SK-N-SH (cell line): ENCODE measurements at regions not wholly inside any gene's neighbourhood (a gene's known extent, or its start where the extent isn't known, plus 50 kb on each side); places are given as distances from the start of the nearest gene placed in this dataset.

Source experiments
- CTCF ChIA-PET: fragments of 300-600, 350-600 bp; formaldehyde crosslinking; extraction: SDS; loops from one replicate; lab custom pipeline; 2021; lab: Yijun Ruan, JAX
- POLR2A ChIA-PET: fragments of 350-600 bp; sonication (Branson Sonifier 250); formaldehyde crosslinking; extraction: SDS; loops from one replicate; lab custom pipeline; 2020; ENCODE audit warnings: antibody characterized with exemption, inconsistent platforms; lab: Yijun Ruan, JAX
- DNase-seq: peaks from one replicate; pipeline ENCODE4 v3.0.0; 2012
- H2AFZ ChIP-seq: fragments of 200-600 bp; sonication (generic); 2 replicates; pipeline ENCODE4 v1.8.1; 2016; ENCODE audit warnings: antibody characterized with exemption, mild to moderate bottlenecking, low read depth
- H3F3A ChIP-seq: fragments of 200-600 bp; sonication (generic); replicated peaks from 2 replicates; pipeline ENCODE3; 2016; ENCODE audit warnings: antibody characterized with exemption, mild to moderate bottlenecking; ENCODE audit not compliant: insufficient read depth
- H3K27ac ChIP-seq, 2 experiments: fragments of 200-500 bp in 1 of 2; fragments of 200-600 bp in 1 of 2; sonication (Bioruptor generic) in 1 of 2; sonication (generic), shearing (Covaris generic) in 1 of 2; 2 replicates each; pipeline versions ENCODE4 v1.5.1 to v1.6.1; 2014 to 2016; ENCODE audit warnings: low read depth in 2 of 2, inconsistent platforms in 1 of 2, low read length in 1 of 2, mild to moderate bottlenecking in 1 of 2, mixed read lengths in 1 of 2
- H3K27me3 ChIP-seq: fragments of 200-600 bp; sonication (generic), shearing (Covaris generic); 2 replicates; pipeline ENCODE4 v1.6.1; 2016; ENCODE audit warnings: mixed run types; ENCODE audit not compliant: insufficient read depth
- H3K36me3 ChIP-seq, 2 experiments: fragments of 200-500 bp in 1 of 2; fragments of 200-600 bp in 1 of 2; sonication (Bioruptor generic) in 1 of 2; sonication (generic) in 1 of 2; replicated peaks in 1 of 2; 2 replicates each; pipeline versions ENCODE3 to v1.5.1; 2014 to 2016; ENCODE audit warnings: low read length in 1 of 2, mild to moderate bottlenecking in 1 of 2; ENCODE audit not compliant: insufficient read depth in 2 of 2, control insufficient read depth in 1 of 2
- H3K4me1 ChIP-seq, 2 experiments: fragments of 200-500 bp in 1 of 2; fragments of 200-600 bp in 1 of 2; sonication (Bioruptor generic) in 1 of 2; sonication (generic), shearing (Covaris generic) in 1 of 2; 2 replicates each; pipeline versions ENCODE4 v1.5.1 to v1.6.1; 2014 to 2016; ENCODE audit warnings: low read depth in 1 of 2, low read length in 1 of 2, mixed run types in 1 of 2; ENCODE audit not compliant: insufficient read depth in 2 of 2, control insufficient read depth in 1 of 2
- H3K4me2 ChIP-seq: fragments of 200-600 bp; sonication (generic), shearing (Covaris generic); 2 replicates; pipeline ENCODE4 v1.6.1; 2017; ENCODE audit warnings: mixed run types
- H3K4me3 ChIP-seq, 2 experiments: fragments of 200-500 bp in 1 of 2; fragments of 200-600 bp in 1 of 2; sonication (Bioruptor generic) in 1 of 2; sonication (generic), shearing (Covaris generic) in 1 of 2; 2 replicates each; pipeline versions ENCODE4 v1.5.1 to v1.8.1; 2014 to 2016; ENCODE audit warnings: low read depth in 2 of 2, inconsistent platforms in 1 of 2, low read length in 1 of 2, mild to moderate bottlenecking in 1 of 2, mixed read lengths in 1 of 2, moderate library complexity in 1 of 2
- H3K79me2 ChIP-seq: fragments of 200-600 bp; sonication (generic); 2 replicates; pipeline ENCODE4 v1.8.1; 2017; ENCODE audit warnings: mild to moderate bottlenecking; ENCODE audit not compliant: insufficient read depth
- H3K9ac ChIP-seq: fragments of 200-600 bp; sonication (generic); 2 replicates; pipeline ENCODE4 v1.6.1; 2017; ENCODE audit warnings: mixed run types
- H3K9me2 ChIP-seq: fragments of 200-600 bp; sonication (generic); 2 replicates; pipeline ENCODE4 v1.6.1; 2017; ENCODE audit warnings: mixed run types
- H3K9me3 ChIP-seq: fragments of 200-600 bp; sonication (generic); 2 replicates; pipeline ENCODE4 v1.6.1; 2017; ENCODE audit warnings: mixed run types, mild to moderate bottlenecking, moderate library complexity
- H4K20me1 ChIP-seq: fragments of 200-600 bp; sonication (generic); 2 replicates; pipeline ENCODE4 v1.6.1; 2017; ENCODE audit warnings: mild to moderate bottlenecking, mixed run types; ENCODE audit not compliant: insufficient read depth
- CHD2 ChIP-seq: fragments of 150-350 bp; IDR thresholded peaks from 2 replicates; pipeline ENCODE4 v1.6.1; 2018; ENCODE audit warnings: low read length; ENCODE audit not compliant: partially characterized antibody
- ELF1 ChIP-seq: IDR thresholded peaks from 2 replicates; pipeline ENCODE4 v1.4.0; 2012
- EP300 ChIP-seq, 2 experiments: IDR thresholded peaks; 2 replicates each; pipeline versions ENCODE4 v1.4.0 to v1.6.1; 2012; ENCODE audit warnings: borderline replicate concordance in 1 of 2, low read depth in 1 of 2, low read length in 1 of 2
- EZH2phosphoT487 ChIP-seq: fragments of 200-600 bp; sonication (generic); IDR thresholded peaks from 2 replicates; pipeline ENCODE4 v1.6.1; 2017; ENCODE audit warnings: low read depth, mixed run types, mild to moderate bottlenecking, antibody characterized with exemption, moderate library complexity, borderline replicate concordance
- FOSL2 ChIP-seq: IDR thresholded peaks from 2 replicates; pipeline ENCODE4 v1.4.0; 2012; ENCODE audit warnings: low read depth, mild to moderate bottlenecking, moderate library complexity, borderline replicate concordance
- GABPA ChIP-seq: IDR thresholded peaks from 2 replicates; pipeline ENCODE4 v1.4.0; 2012; ENCODE audit warnings: low read depth, mild to moderate bottlenecking
- GATA2 ChIP-seq: sonication (generic); formaldehyde crosslinking; IDR thresholded peaks from 2 replicates; pipeline ENCODE4 v1.5.0; 2020; ENCODE audit warnings: mild to moderate bottlenecking, missing genetic modification reagents
- MAX ChIP-seq: IDR thresholded peaks from 2 replicates; pipeline ENCODE4 v1.4.0; 2012; ENCODE audit warnings: low read depth
- MXI1 ChIP-seq: IDR thresholded peaks from 2 replicates; pipeline ENCODE4 v1.6.1; 2012; ENCODE audit warnings: mild to moderate bottlenecking, low read depth, low read length, improper control_type of control experiment
- RXRA ChIP-seq: IDR thresholded peaks from 2 replicates; pipeline ENCODE4 v1.4.0; 2012; ENCODE audit warnings: low read depth, mild to moderate bottlenecking, borderline replicate concordance
- TEAD4 ChIP-seq: IDR thresholded peaks from 2 replicates; pipeline ENCODE4 v1.4.0; 2012; ENCODE audit warnings: mild to moderate bottlenecking, borderline replicate concordance; ENCODE audit not compliant: insufficient read depth
- YY1 ChIP-seq: IDR thresholded peaks from 2 replicates; pipeline ENCODE4 v1.4.0; 2012; ENCODE audit warnings: low read depth, mild to moderate bottlenecking
- ZBTB33 ChIP-seq: IDR thresholded peaks from 2 replicates; pipeline ENCODE4 v1.4.0; 2012; ENCODE audit warnings: low read depth, borderline replicate concordance
- WGBS: methylation state at CpG from one replicate; pipeline ENCODE4 v1.1.6; 2017; ENCODE audit warnings: low lambda C conversion rate; 5-methylcytosine and 5-hydroxymethylcytosine counted together
- TF ChIP-seq, protein P1 (sequence below): fragments of 200-600 bp; sonication (generic); IDR thresholded peaks from 2 replicates; pipeline ENCODE4 v1.6.1; 2017; ENCODE audit warnings: antibody characterized with exemption, mild to moderate bottlenecking, moderate library complexity
- TF ChIP-seq, protein P2 (sequence below): fragments of 150-350 bp; IDR thresholded peaks from 2 replicates; pipeline ENCODE4 v1.6.1; 2017; ENCODE audit warnings: antibody characterized with exemption, low read length, low read depth, borderline replicate concordance
- TF ChIP-seq, protein P3 (sequence below): IDR thresholded peaks from 2 replicates; pipeline ENCODE4; 2012

- TF ChIP-seq EZH2phosphoT487 (no peak), EP300 (IDR thresholded peaks at IDR 0.05; ENCODE audit: borderline replicate concordance in 1 of 2, low read depth in 1 of 2, low read length in 1 of 2) (no peak), GABPA (no peak), GATA2 (CRISPR knock-in tag) (no peak), RXRA (no peak), YY1 (no peak), ELF1 (no peak), TEAD4 (no peak), MXI1 (no peak), ZBTB33 (no peak), MAX (no peak), FOSL2 (no peak), CHD2 (no peak)
- TF ChIP-seq, protein P1, sequence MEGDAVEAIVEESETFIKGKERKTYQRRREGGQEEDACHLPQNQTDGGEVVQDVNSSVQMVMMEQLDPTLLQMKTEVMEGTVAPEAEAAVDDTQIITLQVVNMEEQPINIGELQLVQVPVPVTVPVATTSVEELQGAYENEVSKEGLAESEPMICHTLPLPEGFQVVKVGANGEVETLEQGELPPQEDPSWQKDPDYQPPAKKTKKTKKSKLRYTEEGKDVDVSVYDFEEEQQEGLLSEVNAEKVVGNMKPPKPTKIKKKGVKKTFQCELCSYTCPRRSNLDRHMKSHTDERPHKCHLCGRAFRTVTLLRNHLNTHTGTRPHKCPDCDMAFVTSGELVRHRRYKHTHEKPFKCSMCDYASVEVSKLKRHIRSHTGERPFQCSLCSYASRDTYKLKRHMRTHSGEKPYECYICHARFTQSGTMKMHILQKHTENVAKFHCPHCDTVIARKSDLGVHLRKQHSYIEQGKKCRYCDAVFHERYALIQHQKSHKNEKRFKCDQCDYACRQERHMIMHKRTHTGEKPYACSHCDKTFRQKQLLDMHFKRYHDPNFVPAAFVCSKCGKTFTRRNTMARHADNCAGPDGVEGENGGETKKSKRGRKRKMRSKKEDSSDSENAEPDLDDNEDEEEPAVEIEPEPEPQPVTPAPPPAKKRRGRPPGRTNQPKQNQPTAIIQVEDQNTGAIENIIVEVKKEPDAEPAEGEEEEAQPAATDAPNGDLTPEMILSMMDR = no peak
- TF ChIP-seq, protein P2, sequence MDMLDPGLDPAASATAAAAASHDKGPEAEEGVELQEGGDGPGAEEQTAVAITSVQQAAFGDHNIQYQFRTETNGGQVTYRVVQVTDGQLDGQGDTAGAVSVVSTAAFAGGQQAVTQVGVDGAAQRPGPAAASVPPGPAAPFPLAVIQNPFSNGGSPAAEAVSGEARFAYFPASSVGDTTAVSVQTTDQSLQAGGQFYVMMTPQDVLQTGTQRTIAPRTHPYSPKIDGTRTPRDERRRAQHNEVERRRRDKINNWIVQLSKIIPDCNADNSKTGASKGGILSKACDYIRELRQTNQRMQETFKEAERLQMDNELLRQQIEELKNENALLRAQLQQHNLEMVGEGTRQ = no peak
- TF ChIP-seq, protein P3, sequence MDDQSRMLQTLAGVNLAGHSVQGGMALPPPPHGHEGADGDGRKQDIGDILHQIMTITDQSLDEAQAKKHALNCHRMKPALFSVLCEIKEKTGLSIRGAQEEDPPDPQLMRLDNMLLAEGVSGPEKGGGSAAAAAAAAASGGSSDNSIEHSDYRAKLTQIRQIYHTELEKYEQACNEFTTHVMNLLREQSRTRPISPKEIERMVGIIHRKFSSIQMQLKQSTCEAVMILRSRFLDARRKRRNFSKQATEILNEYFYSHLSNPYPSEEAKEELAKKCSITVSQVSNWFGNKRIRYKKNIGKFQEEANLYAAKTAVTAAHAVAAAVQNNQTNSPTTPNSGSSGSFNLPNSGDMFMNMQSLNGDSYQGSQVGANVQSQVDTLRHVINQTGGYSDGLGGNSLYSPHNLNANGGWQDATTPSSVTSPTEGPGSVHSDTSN = no peak
- Histone ChIP-seq H3K9me3 (no peaks in the 10 kb centered on the region), H3K36me3 (no peaks in the 10 kb centered on the region), H3K27me3 (no peaks in the 10 kb centered on the region), H3K79me2 (no peaks in the 10 kb centered on the region), H3F3A (no peaks in the 10 kb centered on the region), H3K4me3 (no peak overlapping the region), H3K27ac (no peak overlapping the region), H2AFZ (no peak overlapping the region), H3K4me1 (no peaks in the 10 kb centered on the region), H4K20me1 (no peaks in the 10 kb centered on the region), H3K9ac (no peak overlapping the region), H3K4me2 (no peak overlapping the region), H3K9me2 (no peaks in the 10 kb centered on the region)
- no peak for DNase-seq
- 46% methylated on average over 3 of the region's 3 CpGs for WGBS
- POLR2A ChIA-PET = no interaction called here
- CTCF ChIA-PET = no interaction called here
These were observed 321.3 kb downstream of the TFAP2B start for GRCh38 chr6:51139950-51140385.
